ENCODE measurements at regions not wholly inside any gene's neighbourhood (a gene's known extent, or its start where the extent isn't known, plus 50 kb on each side); places are given as distances from the start of the nearest gene placed in this dataset.

GRCh38 chr18:61989138-61989537, 96.3 kb upstream of the RNF152 start:
- no peak for DNase-seq

- DNase-seq = no peak
These were observed 95.3 kb upstream of the RNF152 start for GRCh38 chr18:61988100-61988499.

- DNase-seq = no peak
These were observed 92.9 kb upstream of the RNF152 start for GRCh38 chr18:61985681-61986080.

GRCh38 chr18:61984349-61984748, 91.5 kb upstream of the RNF152 start:
- DNase-seq = no peak

GRCh38 chr18:61982475-61982874, 89.7 kb upstream of the RNF152 start:
- DNase-seq = no peak

GRCh38 chr18:61980355-61980754, 87.5 kb upstream of the RNF152 start:
- no peak for DNase-seq

- no peak for DNase-seq
These were observed 82.9 kb upstream of the RNF152 start for GRCh38 chr18:61975526-61976326.

GRCh38 chr18:61973273-61974115, 80.7 kb upstream of the RNF152 start:
- no peak for DNase-seq

GRCh38 chr18:61972389-61973264, 79.8 kb upstream of the RNF152 start:
- DNase-seq = no peak

- DNase-seq = no peak
These were observed 74.6 kb upstream of the RNF152 start for GRCh38 chr18:61967252-61967891.

- no peak for DNase-seq
These were observed 72.5 kb upstream of the RNF152 start for GRCh38 chr18:61965311-61965710.

- no peak for DNase-seq
These were observed 71.8 kb upstream of the RNF152 start for GRCh38 chr18:61964616-61965015.

GRCh38 chr18:61963705-61964104, 70.9 kb upstream of the RNF152 start:
- no peak for DNase-seq

GRCh38 chr18:61957801-61958516, 65.2 kb upstream of the RNF152 start:
- DNase-seq = peak; percentile 27

- no peak for DNase-seq
These were observed 62.8 kb upstream of the RNF152 start for GRCh38 chr18:61955644-61956043.

GRCh38 chr18:61954096-61954746, 61.4 kb upstream of the RNF152 start:
- DNase-seq = no peak

- no peak for DNase-seq
These were observed 60.8 kb upstream of the RNF152 start for GRCh38 chr18:61953641-61954040.

- peak; percentile 40 for DNase-seq
These were observed 60.4 kb upstream of the RNF152 start for GRCh38 chr18:61953161-61953560.

- no peak for DNase-seq
These were observed 58.6 kb upstream of the RNF152 start for GRCh38 chr18:61951396-61951795.

GRCh38 chr18:61950371-61950770, 57.6 kb upstream of the RNF152 start:
- no peak for DNase-seq

- peak; percentile 34 for DNase-seq
These were observed 57.1 kb upstream of the RNF152 start for GRCh38 chr18:61949946-61950345.
